Liver (tissue), 8 donors: ENCODE measurements at regions not wholly inside any gene's neighbourhood (a gene's known extent, or its start where the extent isn't known, plus 50 kb on each side); places are given as distances from the start of the nearest gene placed in this dataset.

Experiments used
- DNase-seq: peaks from one replicate; pipeline ENCODE4 v3.0.0-alpha.2; 2017; ENCODE audit warnings: low spot score
- H3K27ac ChIP-seq, 2 donors: one replicate each; pipeline ENCODE4 v1.7.0; 2013; ENCODE audit warnings: inconsistent platforms in 2 of 2, low read length in 2 of 2, control low read depth in 1 of 2, low read depth in 1 of 2, mild to moderate bottlenecking in 1 of 2
- H3K27me3 ChIP-seq, 4 donors: one replicate each; pipeline versions ENCODE4 v1.6.1 to v1.7.0; 2013; ENCODE audit warnings: low read length in 3 of 4, inconsistent platforms in 1 of 4, mild to moderate bottlenecking in 1 of 4, moderate library complexity in 1 of 4; ENCODE audit not compliant: control insufficient read depth in 4 of 4, insufficient read depth in 4 of 4
- H3K36me3 ChIP-seq, 4 donors: one replicate each; pipeline versions ENCODE4 v1.6.1 to v1.7.0; 2013; ENCODE audit warnings: low read length in 3 of 4, mild to moderate bottlenecking in 3 of 4, low read depth in 1 of 4, moderate library complexity in 1 of 4; ENCODE audit not compliant: control insufficient read depth in 4 of 4, insufficient read depth in 3 of 4
- H3K4me1 ChIP-seq, 4 donors: one replicate each; pipeline versions ENCODE4 v1.6.1 to v1.7.0; 2013; ENCODE audit warnings: low read length in 3 of 4, mild to moderate bottlenecking in 3 of 4, moderate library complexity in 1 of 4; ENCODE audit not compliant: control insufficient read depth in 4 of 4, insufficient read depth in 4 of 4
- H3K4me3 ChIP-seq, 3 donors: one replicate each; pipeline versions ENCODE4 v1.6.1 to v1.7.0; 2013; ENCODE audit warnings: low read length in 3 of 3, control low read depth in 1 of 3, low read depth in 1 of 3, mild to moderate bottlenecking in 1 of 3
- H3K9ac ChIP-seq, 2 donors: one replicate each; pipeline ENCODE4 v1.7.0; 2013; ENCODE audit warnings: low read length in 2 of 2, mild to moderate bottlenecking in 2 of 2, moderate library complexity in 2 of 2, control low read depth in 1 of 2, low read depth in 1 of 2
- H3K9me3 ChIP-seq, 4 donors: one replicate each; pipeline versions ENCODE4 v1.6.1 to v1.7.0; 2013; ENCODE audit warnings: low read length in 3 of 4; ENCODE audit not compliant: control insufficient read depth in 4 of 4
- CTCF ChIP-seq: fragments of 150-350 bp; IDR thresholded peaks from 2 replicates; pipeline ENCODE4 v1.5.1; 2017; ENCODE audit warnings: improper control_type of control experiment, low read depth, low read length; ENCODE audit not compliant: missing input control
- FOXA1 ChIP-seq: IDR thresholded peaks from 2 replicates; pipeline ENCODE4 v1.6.1; 2016; ENCODE audit warnings: antibody characterized with exemption
- FOXA2 ChIP-seq: IDR thresholded peaks from 2 replicates; pipeline ENCODE4 v1.6.1; 2016; ENCODE audit warnings: antibody characterized with exemption
- HNF4G ChIP-seq: IDR thresholded peaks from 2 replicates; pipeline ENCODE4 v1.6.1; 2016; ENCODE audit warnings: antibody characterized with exemption
- MAX ChIP-seq: IDR thresholded peaks from 2 replicates; pipeline ENCODE4 v1.6.1; 2016; ENCODE audit warnings: antibody characterized with exemption
- NR2F2 ChIP-seq: IDR thresholded peaks from 2 replicates; pipeline ENCODE4 v1.6.1; 2016; ENCODE audit warnings: antibody characterized with exemption
- RAD21 ChIP-seq, 2 donors: IDR thresholded peaks; 2 replicates each; pipeline ENCODE4 v1.6.1; 2016; ENCODE audit warnings: antibody characterized with exemption in 2 of 2, mild to moderate bottlenecking in 2 of 2
- REST ChIP-seq: IDR thresholded peaks from 2 replicates; pipeline ENCODE4 v1.6.1; 2016; ENCODE audit warnings: antibody characterized with exemption, mild to moderate bottlenecking
- TAF1 ChIP-seq: conservative IDR thresholded peaks from 2 replicates; pipeline ENCODE4 v1.6.1; 2016; ENCODE audit warnings: antibody characterized with exemption, mild to moderate bottlenecking
- YY1 ChIP-seq: IDR thresholded peaks from 2 replicates; pipeline ENCODE4 v1.6.1; 2016; ENCODE audit warnings: antibody characterized with exemption, mild to moderate bottlenecking
- WGBS: extraction: QIAGEN DNeasy Blood & Tissue Kit; methylation state at CpG from one replicate; pipeline ENCODE4 v1.1.7; 2013; 5-methylcytosine and 5-hydroxymethylcytosine counted together
- TF ChIP-seq, protein P1 (sequence below): IDR thresholded peaks from 2 replicates; pipeline ENCODE4 v1.6.1; 2016; ENCODE audit warnings: antibody characterized with exemption
- donor health status: healthy.
- donor health status: healthy.
- donor health status: healthy.
- donor health status: healthy.
- donor health status: healthy.

DNA sequence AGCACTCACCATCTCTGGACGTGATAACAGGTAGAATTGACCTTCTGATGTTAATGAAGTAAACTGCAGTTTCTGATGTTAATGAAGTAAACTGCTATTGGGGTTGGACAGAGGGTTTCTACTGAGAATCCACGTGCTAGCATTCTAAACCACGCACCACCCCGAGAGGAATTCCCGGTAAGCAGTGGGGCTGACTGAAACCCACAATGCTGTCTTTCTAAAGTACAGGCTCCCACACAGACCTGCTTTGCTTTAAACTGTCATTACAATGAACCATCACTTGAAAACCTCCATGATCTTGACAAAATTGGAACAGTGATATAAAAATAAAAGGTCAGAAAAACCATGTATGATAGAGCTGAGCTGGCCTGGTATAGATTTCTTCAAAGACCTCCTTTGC is 559.0 kb downstream of the FGF9 start (continued):
- TF ChIP-seq MAX = no peak

DNA sequence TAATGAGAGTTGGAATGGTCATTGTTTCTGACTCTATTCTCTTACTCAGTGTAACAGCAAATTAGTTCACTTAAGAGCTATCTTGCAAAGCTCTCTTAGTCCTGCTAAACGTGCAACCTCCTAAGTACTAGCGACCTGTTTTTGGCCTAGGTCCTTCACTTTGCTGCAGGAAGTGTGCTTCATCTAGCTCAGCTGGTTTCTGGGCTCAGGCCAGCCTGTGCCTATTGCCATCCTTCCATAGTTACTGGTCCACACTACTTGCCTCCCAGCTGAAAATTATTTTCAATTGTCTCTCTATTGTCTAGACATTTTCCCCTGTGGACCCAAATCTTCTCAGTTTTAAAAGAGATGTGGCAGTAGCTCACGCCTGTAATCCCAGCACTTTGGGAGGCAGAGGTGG is 561.3 kb downstream of the FGF9 start:
- H3K27me3 ChIP-seq = peaks cover 0 to 6% (median 0%) of the 10 kb centered on the region in 4 donors
- H3K9me3 ChIP-seq = no peaks in the 10 kb centered on the region
- no peaks in the 10 kb centered on the region for H3K4me1 ChIP-seq
- no peak for DNase-seq
- no peaks in the 10 kb centered on the region for H3K36me3 ChIP-seq
- 71% methylated on average over 3 of the region's 3 CpGs for WGBS
- no peak overlapping the region for H3K4me3 ChIP-seq
- no peak overlapping the region for H3K9ac ChIP-seq
- TF ChIP-seq RAD21 (IDR thresholded peaks at IDR 0.05) = no peak
- H3K27ac ChIP-seq = no peak overlapping the region

- TF ChIP-seq, protein P1, sequence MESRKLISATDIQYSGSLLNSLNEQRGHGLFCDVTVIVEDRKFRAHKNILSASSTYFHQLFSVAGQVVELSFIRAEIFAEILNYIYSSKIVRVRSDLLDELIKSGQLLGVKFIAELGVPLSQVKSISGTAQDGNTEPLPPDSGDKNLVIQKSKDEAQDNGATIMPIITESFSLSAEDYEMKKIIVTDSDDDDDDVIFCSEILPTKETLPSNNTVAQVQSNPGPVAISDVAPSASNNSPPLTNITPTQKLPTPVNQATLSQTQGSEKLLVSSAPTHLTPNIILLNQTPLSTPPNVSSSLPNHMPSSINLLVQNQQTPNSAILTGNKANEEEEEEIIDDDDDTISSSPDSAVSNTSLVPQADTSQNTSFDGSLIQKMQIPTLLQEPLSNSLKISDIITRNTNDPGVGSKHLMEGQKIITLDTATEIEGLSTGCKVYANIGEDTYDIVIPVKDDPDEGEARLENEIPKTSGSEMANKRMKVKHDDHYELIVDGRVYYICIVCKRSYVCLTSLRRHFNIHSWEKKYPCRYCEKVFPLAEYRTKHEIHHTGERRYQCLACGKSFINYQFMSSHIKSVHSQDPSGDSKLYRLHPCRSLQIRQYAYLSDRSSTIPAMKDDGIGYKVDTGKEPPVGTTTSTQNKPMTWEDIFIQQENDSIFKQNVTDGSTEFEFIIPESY = no peak
- TF ChIP-seq FOXA1 (no peak), MAX (no peak), HNF4G (no peak), CTCF (no peak), YY1 (no peak), TAF1 (no peak), FOXA2 (no peak), REST (no peak), RAD21 (IDR thresholded peaks at IDR 0.05) (no peak), NR2F2 (no peak)
- H3K27ac ChIP-seq = no peak overlapping the region
- no peaks in the 10 kb centered on the region for H3K4me1 ChIP-seq
- H3K9ac ChIP-seq = no peak overlapping the region
- peaks cover 0 to 12% (median 0%) of the 10 kb centered on the region in 4 donors for H3K27me3 ChIP-seq
- no peaks in the 10 kb centered on the region for H3K36me3 ChIP-seq
- 38% methylated on average over 2 of the region's 2 CpGs for WGBS
- no peak for DNase-seq
- H3K4me3 ChIP-seq = no peak overlapping the region
- peaks cover 0 to 3% (median 0%) of the 10 kb centered on the region in 4 donors for H3K9me3 ChIP-seq
Observed at GRCh38 chr13:22235285-22235949, 564.5 kb downstream of the FGF9 start.
